KOPT-K1 (cell line): ENCODE measurements at regions not wholly inside any gene's neighbourhood (a gene's known extent, or its start where the extent isn't known, plus 50 kb on each side); places are given as distances from the start of the nearest gene placed in this dataset.
"Not testable (repeated sequence)": the region's sequence is repeated elsewhere in the genome, so short reads cannot be mapped to it uniquely, and the experiment has no call there.

ENCODE experiments used
- H3K27ac ChIP-seq: fragments of 200-600 bp; sonication (generic); 2 replicates; pipeline ENCODE4 v1.5.1; 2016; ENCODE audit warnings: antibody characterized with exemption, mild to moderate bottlenecking, low read depth, low read length; ENCODE audit not compliant: poor library complexity, severe bottlenecking
- H3K36me3 ChIP-seq: fragments of 200-600 bp; sonication (generic); 2 replicates; pipeline ENCODE4 v1.5.1; 2017; ENCODE audit warnings: antibody characterized with exemption, mild to moderate bottlenecking, low read length, moderate library complexity; ENCODE audit not compliant: insufficient read depth
- H3K9me3 ChIP-seq: fragments of 200-600 bp; sonication (generic); 2 replicates; pipeline ENCODE4 v1.5.1; 2017; ENCODE audit warnings: antibody characterized with exemption, low read length, mild to moderate bottlenecking; ENCODE audit not compliant: insufficient read depth, poor library complexity, severe bottlenecking

GRCh38 chr5:125898851-125899405 is 524.3 kb upstream of the GRAMD2B start:
- no peaks in the 10 kb centered on the region for H3K9me3 ChIP-seq
- no peak overlapping the region for H3K27ac ChIP-seq
- no peaks in the 10 kb centered on the region for H3K36me3 ChIP-seq

DNA sequence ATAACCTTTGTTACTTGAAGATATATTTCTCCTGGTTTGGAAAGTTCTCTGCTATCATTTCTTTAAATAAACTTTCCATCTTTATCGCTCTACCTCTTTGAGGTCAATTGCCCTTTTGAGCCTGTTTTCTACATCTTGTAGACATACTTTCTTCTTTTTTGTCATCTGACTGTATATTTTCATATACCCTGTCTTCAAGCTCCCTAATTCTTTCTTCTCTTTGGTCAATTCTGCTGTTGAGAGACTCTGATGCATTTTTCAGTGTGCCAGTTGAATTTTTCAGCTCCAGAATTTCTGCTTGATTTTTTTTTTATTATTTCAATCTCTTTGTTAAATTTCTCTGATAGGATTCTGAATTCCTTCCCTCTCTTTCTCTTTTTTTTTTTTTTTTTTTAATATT is 511.2 kb upstream of the GRAMD2B start:
- no peaks in the 10 kb centered on the region for H3K36me3 ChIP-seq
- no peak overlapping the region for H3K27ac ChIP-seq
- no peaks in the 10 kb centered on the region for H3K9me3 ChIP-seq

- Histone ChIP-seq H3K9me3 (no peaks in the 10 kb centered on the region), H3K36me3 (no peaks in the 10 kb centered on the region), H3K27ac (no peak overlapping the region)
Observed at GRCh38 chr5:125913200-125913599, 510.0 kb upstream of the GRAMD2B start.

GRCh38 chr5:125914471-125914870 is 508.7 kb upstream of the GRAMD2B start:
- no peaks in the 10 kb centered on the region for H3K9me3 ChIP-seq
- H3K36me3 ChIP-seq = no peaks in the 10 kb centered on the region
- H3K27ac ChIP-seq = no peak overlapping the region

DNA sequence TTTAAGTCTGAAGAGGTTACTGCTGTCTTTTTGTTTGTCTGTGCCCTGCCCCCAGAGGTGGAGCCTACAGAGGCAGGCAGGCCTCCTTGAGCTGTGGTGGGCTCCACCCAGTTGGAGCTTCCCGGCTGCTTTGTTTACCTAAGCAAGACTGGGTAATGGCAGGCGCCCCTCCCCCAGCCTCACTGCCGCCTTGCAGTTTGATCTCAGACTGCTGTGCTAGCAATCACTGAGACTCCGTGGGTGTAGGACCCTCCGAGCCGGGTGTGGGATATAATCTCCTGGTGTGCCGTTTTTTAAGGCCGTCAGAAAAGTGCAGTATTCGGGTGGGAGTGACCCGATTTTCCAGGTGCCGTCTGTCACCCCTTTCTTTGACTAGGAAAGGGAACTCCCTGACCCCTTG is 499.3 kb upstream of the GRAMD2B start:
- H3K36me3 ChIP-seq, H3K27ac ChIP-seq, H3K9me3 ChIP-seq: not testable (repeated sequence)

DNA sequence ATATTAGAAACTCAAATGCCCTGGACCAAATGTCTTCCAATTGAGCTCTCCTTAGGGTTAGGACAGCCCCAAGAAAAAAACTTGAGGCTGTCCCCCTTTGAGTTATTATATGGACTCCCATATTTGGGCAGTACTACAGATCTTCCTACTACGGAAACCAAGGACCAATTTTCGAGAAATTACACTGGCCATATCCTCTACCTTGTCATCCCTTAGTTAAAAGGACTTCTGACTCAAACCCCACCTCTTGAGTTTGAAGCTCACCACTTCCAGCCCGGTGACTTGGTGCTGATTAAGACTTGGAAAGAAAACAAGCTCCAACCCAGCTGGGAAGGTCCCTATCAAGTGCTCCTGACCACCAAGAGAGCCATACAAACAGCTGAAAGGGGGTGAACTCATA is 497.0 kb upstream of the GRAMD2B start:
- H3K9me3 ChIP-seq = no peaks in the 10 kb centered on the region
- no peak overlapping the region for H3K27ac ChIP-seq
- no peaks in the 10 kb centered on the region for H3K36me3 ChIP-seq

DNA sequence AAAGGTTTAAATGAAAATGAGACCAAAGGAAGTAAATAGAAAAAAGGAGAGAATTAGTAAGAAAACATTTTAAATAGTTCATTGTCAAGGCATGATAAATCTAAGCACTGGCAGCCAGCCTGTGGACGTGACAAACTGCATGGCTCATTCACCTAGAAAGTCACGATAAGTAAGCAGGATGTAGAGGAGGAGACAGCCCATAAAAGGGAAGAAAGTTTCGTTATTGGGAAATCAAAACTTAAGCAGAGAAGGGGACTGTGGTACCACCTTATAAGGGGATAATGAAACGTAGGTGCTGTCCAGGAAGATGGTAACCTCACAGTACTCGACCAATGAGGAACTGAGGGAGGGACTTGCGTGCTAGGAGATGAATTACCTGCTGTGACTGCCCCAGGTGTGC is 494.5 kb upstream of the GRAMD2B start:
- Histone ChIP-seq H3K9me3 (no peaks in the 10 kb centered on the region), H3K36me3 (no peaks in the 10 kb centered on the region), H3K27ac (no peak overlapping the region)

- Histone ChIP-seq H3K9me3 (no peaks in the 10 kb centered on the region), H3K27ac (no peak overlapping the region), H3K36me3 (no peaks in the 10 kb centered on the region)
Observed at GRCh38 chr5:125950012-125950615, 473.1 kb upstream of the GRAMD2B start.

DNA sequence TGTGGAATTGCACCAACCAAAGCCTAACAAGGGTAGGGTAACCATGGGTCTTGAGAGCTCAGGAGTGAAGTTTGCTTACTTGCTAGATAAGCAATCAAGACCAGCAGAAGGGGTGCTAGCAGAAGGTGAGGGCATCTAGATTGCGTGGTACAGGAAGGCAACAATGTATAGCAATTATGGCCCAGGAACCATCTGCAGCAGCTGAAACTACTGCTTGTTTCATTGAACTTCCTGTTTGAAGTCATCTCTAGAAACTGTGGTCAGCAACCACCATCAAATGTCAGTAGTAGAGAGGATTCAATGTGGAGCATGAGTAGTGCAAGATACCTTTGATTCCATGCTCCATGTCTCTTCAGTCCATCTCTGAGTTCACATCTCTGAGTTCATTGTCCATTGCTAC is 462.1 kb upstream of the GRAMD2B start:
- Histone ChIP-seq H3K9me3 (no peaks in the 10 kb centered on the region), H3K36me3 (no peaks in the 10 kb centered on the region), H3K27ac (no peak overlapping the region)

DNA sequence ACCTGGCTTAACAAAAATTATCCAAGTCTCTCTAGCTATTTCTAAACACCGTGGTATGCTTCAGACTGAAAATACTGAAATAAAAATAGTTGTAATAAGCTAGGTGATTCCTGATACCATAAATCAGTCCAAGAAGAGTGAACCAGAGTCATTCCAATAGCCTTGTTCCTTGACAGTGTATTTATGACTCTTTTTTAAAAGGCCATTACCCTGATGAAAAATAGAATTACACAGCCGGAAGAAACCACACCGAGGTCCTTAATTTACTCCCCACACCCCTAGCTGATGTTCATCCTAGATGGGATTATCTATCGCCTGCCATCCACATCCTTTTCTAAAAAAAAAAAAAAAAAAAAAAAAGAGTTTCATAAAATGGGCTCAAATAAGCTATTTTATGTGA is 457.6 kb upstream of the GRAMD2B start:
- Histone ChIP-seq H3K36me3 (no peaks in the 10 kb centered on the region), H3K9me3 (no peaks in the 10 kb centered on the region)

DNA sequence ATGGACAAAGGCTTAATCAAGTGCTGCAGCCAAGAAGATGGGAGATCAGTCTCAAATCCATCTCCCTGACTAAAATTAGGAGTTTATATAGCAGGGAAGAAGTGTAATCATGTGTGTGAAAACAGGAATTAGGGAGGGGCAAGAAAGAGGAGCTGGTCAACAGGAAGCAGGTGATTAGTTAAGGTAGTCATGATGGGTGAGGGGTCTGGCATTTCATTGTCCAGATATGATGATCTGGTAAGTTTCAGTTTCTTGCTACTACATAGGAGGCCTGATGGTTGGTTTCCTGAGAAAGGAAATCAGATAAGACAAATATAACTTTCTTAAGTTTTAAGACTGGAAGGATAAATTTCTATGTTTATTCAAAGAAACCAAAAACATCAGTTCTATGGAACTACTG is 455.6 kb upstream of the GRAMD2B start:
- Histone ChIP-seq H3K36me3 (no peaks in the 10 kb centered on the region), H3K27ac (no peak overlapping the region), H3K9me3 (no peaks in the 10 kb centered on the region)

More for the DNA sequence above, 457.6 kb upstream of the GRAMD2B start:
- no peak overlapping the region for H3K27ac ChIP-seq

DNA sequence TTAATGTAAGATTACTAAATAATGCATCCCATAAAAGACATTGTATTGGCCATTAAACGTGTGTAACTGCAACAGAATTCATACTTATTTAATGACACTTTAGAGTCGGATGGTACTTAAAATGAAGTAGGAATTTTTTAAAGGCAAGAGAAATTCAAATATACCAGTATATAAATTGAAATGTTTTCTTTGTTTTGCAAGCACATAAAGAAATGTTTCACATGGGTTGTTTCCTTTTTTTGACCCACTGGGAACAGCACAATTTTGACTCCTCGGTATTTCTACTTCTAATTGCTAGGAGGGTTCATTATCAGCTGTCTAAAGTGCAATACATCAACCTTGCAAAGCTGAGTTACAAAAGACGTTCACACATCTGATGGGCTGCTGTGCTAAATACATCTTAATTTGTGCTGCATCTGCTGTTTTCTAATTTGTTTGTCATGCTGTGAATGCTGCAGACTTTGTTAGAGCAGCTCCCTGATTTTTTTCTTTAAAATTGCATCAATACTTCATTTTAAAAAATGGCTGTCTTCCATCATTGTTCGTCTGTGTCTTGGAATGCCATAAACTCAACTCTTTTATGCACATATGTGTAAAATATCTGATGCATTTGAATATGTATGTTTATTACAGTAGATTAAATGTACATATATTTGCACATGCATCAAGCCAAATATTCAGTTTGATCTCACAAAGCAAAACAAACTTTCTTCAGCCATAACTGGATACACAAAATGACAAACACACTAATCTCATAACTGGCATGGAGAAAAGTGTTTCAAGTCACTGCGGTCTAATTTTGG is 454.0 kb upstream of the GRAMD2B start:
- Histone ChIP-seq H3K9me3 (no peaks in the 10 kb centered on the region), H3K36me3 (no peaks in the 10 kb centered on the region), H3K27ac (no peak overlapping the region)

- H3K36me3 ChIP-seq = no peaks in the 10 kb centered on the region
- H3K9me3 ChIP-seq = no peaks in the 10 kb centered on the region
- no peak overlapping the region for H3K27ac ChIP-seq
Observed at GRCh38 chr5:125969814-125970171, 453.4 kb upstream of the GRAMD2B start.

DNA sequence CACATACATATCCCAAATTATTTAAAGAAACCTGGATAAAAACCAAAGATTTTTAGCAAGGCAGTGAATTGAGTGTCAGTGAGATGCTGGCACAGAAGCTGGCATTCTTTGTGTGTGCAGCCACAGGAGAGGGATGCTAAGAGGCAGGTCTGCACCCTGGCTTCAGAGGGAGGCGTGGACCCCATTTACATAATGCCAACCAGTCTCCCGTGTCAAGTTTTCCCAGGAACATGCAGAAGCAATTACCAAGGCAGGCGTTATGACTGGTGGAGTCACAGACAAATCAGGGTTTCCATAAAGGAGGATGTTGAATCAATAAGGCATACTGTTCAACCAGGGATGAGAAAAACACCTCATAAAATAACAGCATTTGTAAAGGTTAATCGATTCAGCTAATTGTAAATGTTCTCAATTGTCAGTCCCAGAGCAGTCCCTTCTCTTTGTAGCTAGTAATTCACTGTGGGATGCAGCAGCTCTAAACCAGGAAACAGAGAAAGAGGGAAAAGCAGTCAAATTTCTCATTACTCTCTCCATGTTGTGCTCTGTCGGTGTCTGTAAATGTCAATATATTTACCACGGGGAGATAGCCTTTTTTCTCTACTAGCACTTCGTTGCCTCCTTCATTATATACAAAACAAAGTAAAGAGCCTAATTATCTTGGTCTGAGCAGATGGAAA is 452.4 kb upstream of the GRAMD2B start:
- H3K9me3 ChIP-seq = no peaks in the 10 kb centered on the region
- H3K27ac ChIP-seq = no peak overlapping the region

GRCh38 chr5:125972706-125973105 is 450.5 kb upstream of the GRAMD2B start:
- Histone ChIP-seq H3K9me3 (no peaks in the 10 kb centered on the region), H3K36me3 (no peaks in the 10 kb centered on the region), H3K27ac (no peak overlapping the region)

More for the DNA sequence above, 452.4 kb upstream of the GRAMD2B start:
- H3K36me3 ChIP-seq = no peaks in the 10 kb centered on the region
